HCT116 (cell line): ENCODE measurements at regions not wholly inside any gene's neighbourhood (a gene's known extent, or its start where the extent isn't known, plus 50 kb on each side); places are given as distances from the start of the nearest gene placed in this dataset.

ENCODE experiments used
- ATAC-seq: fragments of 200-7000 bp; cut with Tn5 transposase; 2 replicates; pipeline ENCODE4 v1.9.1; 2020; ENCODE audit warnings: mild to moderate bottlenecking, moderate library complexity
- BruUV-seq: library from RNA; stranded (reverse); fragments of 400-500 nt; replicated peaks from 2 replicates; lab custom pipeline; 2021; lab: Mats Ljungman, UMichigan
- CTCF ChIA-PET: fragments of 300-600 bp; sonication (Branson Sonifier 250); formaldehyde crosslinking; loops from one replicate; lab custom pipeline; 2021; ENCODE audit warnings: antibody characterized with exemption; lab: Charles Lee
- POLR2A ChIA-PET: fragments of 300-600, 350-600 bp; sonication (Branson Sonifier 250); formaldehyde crosslinking; loops from one replicate; lab custom pipeline; 2021; ENCODE audit warnings: antibody characterized with exemption; lab: Charles Lee
- RAD21 ChIA-PET, 2 experiments: fragments of 300-600 bp; sonication (Branson Sonifier 250); formaldehyde crosslinking; loops; one replicate each; lab custom pipeline; 2023; ENCODE audit warnings: low total read pairs in 2 of 2; ENCODE audit not compliant: uncharacterized antibody in 2 of 2, unreplicated experiment in 2 of 2, low non-redundant PET in 1 of 2; lab: Charles Lee
- DNase-seq: peaks from one replicate; pipeline ENCODE4 v3.0.0-alpha.2; 2010; ENCODE audit warnings: low read depth, low spot score
- H2AFZ ChIP-seq: fragments of 200-600 bp; shearing (Covaris generic), sonication (generic); 2 replicates; pipeline ENCODE4 v1.6.1; 2017; ENCODE audit warnings: low read depth, mixed run types, mixed read lengths, antibody characterized with exemption, low read length; ENCODE audit not compliant: poor library complexity, severe bottlenecking
- H3K27ac ChIP-seq: 2 replicates; pipeline ENCODE4 v1.5.1; 2012; ENCODE audit warnings: low read depth, low read length
- H3K27me3 ChIP-seq: fragments of 200-600 bp; sonication (generic); 2 replicates; pipeline ENCODE4 v1.6.1; 2016; ENCODE audit warnings: mixed run types, low read length, mixed read lengths; ENCODE audit not compliant: insufficient read depth
- H3K36me3 ChIP-seq, 2 experiments: fragments of 200-500 bp in 1 of 2; fragments of 200-600 bp in 1 of 2; sonication (Bioruptor generic) in 1 of 2; sonication (generic) in 1 of 2; 2 replicates each; pipeline versions ENCODE4 v1.5.1 to v1.6.1; 2014 to 2016; ENCODE audit warnings: low read length in 2 of 2, inconsistent platforms in 1 of 2, mixed read lengths in 1 of 2, mixed run types in 1 of 2; ENCODE audit not compliant: insufficient read depth in 2 of 2, control insufficient read depth in 1 of 2
- H3K4me1 ChIP-seq, 2 experiments: fragments of 200-600 bp in 1 of 2; sonication (generic) in 1 of 2; 2 replicates each; pipeline versions ENCODE4 v1.5.1 to v1.6.1; 2012 to 2017; ENCODE audit warnings: low read length in 2 of 2, inconsistent platforms in 1 of 2, mild to moderate bottlenecking in 1 of 2, mixed read lengths in 1 of 2, mixed run types in 1 of 2, moderate library complexity in 1 of 2; ENCODE audit not compliant: insufficient read depth in 2 of 2, control insufficient read depth in 1 of 2
- H3K4me2 ChIP-seq: fragments of 200-600 bp; sonication (generic); 2 replicates; pipeline ENCODE4 v1.6.1; 2017; ENCODE audit warnings: mixed run types, low read length, mixed read lengths
- H3K4me3 ChIP-seq, 2 experiments: fragments of 200-600 bp in 1 of 2; sonication (generic) in 1 of 2; replicated peaks in 1 of 2; 2 replicates each; pipeline ENCODE4 v1.5.1; 2011 to 2016; ENCODE audit warnings: low read length in 2 of 2, control low read depth in 1 of 2, low read depth in 1 of 2, mild to moderate bottlenecking in 1 of 2, mixed read lengths in 1 of 2, mixed run types in 1 of 2
- H3K79me2 ChIP-seq: fragments of 200-600 bp; sonication (generic); 2 replicates; pipeline ENCODE4 v1.6.1; 2017; ENCODE audit warnings: mild to moderate bottlenecking, mixed run types, low read length, moderate library complexity, mixed read lengths; ENCODE audit not compliant: insufficient read depth
- H3K9ac ChIP-seq: fragments of 200-600 bp; sonication (generic); 2 replicates; pipeline ENCODE4 v1.6.1; 2016; ENCODE audit warnings: low read length, mixed read lengths
- H3K9me2 ChIP-seq: fragments of 200-600 bp; sonication (generic), shearing (Covaris generic); 2 replicates; pipeline ENCODE4 v1.6.1; 2017; ENCODE audit warnings: mixed run types, mild to moderate bottlenecking, moderate library complexity; ENCODE audit not compliant: insufficient read depth
- H3K9me3 ChIP-seq, 2 experiments: fragments of 200-500 bp in 1 of 2; fragments of 200-600 bp in 1 of 2; sonication (Bioruptor generic) in 1 of 2; sonication (generic) in 1 of 2; 2 replicates each; pipeline ENCODE4 v1.6.1; 2014 to 2017; ENCODE audit warnings: low read length in 2 of 2, mixed read lengths in 2 of 2, inconsistent platforms in 1 of 2, low read depth in 1 of 2, mild to moderate bottlenecking in 1 of 2, mixed run types in 1 of 2, moderate library complexity in 1 of 2; ENCODE audit not compliant: control insufficient read depth in 1 of 2, insufficient read depth in 1 of 2
- H4K20me1 ChIP-seq: fragments of 200-600 bp; sonication (generic), shearing (Covaris generic); 2 replicates; pipeline ENCODE4 v1.6.1; 2017; ENCODE audit warnings: mixed run types, mild to moderate bottlenecking, moderate library complexity; ENCODE audit not compliant: insufficient read depth
- CTCF ChIP-seq, 3 experiments: fragments of 200-600 bp in 1 of 3; sonication (generic) in 1 of 3; IDR thresholded peaks in 2 of 3; conservative IDR thresholded peaks in 1 of 3; 2 replicates each; pipeline ENCODE4 v1.5.1; 2012 to 2017; ENCODE audit warnings: low read depth in 2 of 3, low read length in 2 of 3, antibody characterized with exemption in 1 of 3, borderline replicate concordance in 1 of 3, control low read depth in 1 of 3, mild to moderate bottlenecking in 1 of 3, mixed read lengths in 1 of 3, mixed run types in 1 of 3, moderate library complexity in 1 of 3; ENCODE audit not compliant: insufficient read depth in 1 of 3
- EZH2phosphoT487 ChIP-seq: fragments of 200-600 bp; IDR thresholded peaks from 2 replicates; pipeline ENCODE4 v1.6.1; 2018; ENCODE audit warnings: antibody characterized with exemption, borderline replicate concordance
- POLR2AphosphoS5 ChIP-seq: IDR thresholded peaks from 2 replicates; pipeline ENCODE4 v1.6.1; 2011; ENCODE audit warnings: mild to moderate bottlenecking, low read depth, low read length, moderate library complexity
- REST ChIP-seq: IDR thresholded peaks from 2 replicates; pipeline ENCODE4 v1.6.1; 2012; ENCODE audit warnings: low read depth
- SRF ChIP-seq: IDR thresholded peaks from 2 replicates; pipeline ENCODE4 v1.6.1; 2012; ENCODE audit warnings: low read depth
- intact Hi-C: fragments of 100-400 bp; cut with micrococcal nuclease; formaldehyde crosslinking; loops from 2 replicates; pipeline ENCODE4 v1.10.0; 2022

GRCh38 chr1:118304722-118305359 is 119.8 kb upstream of the SPAG17 start:
- no peak overlapping the region for H3K4me3 ChIP-seq
- ChIA-PET RAD21 (no interaction called here), CTCF (no interaction called here), POLR2A (no interaction called here)
- no peak overlapping the region for H2AFZ ChIP-seq
- H3K79me2 ChIP-seq: no peaks in the 10 kb centered on the region
- no peaks in the 10 kb centered on the region for H3K9me3 ChIP-seq
- ATAC-seq: no peak
- BruUV-seq: no TSS peak
- H3K27ac ChIP-seq: no peak overlapping the region
- intact Hi-C loops: no loop called here
- TF ChIP-seq POLR2AphosphoS5 (no peak), CTCF (IDR thresholded peaks at IDR 0.05 in 2 of 3, conservative IDR thresholded peaks at IDR 0.05 in 1 of 3; ENCODE audit: borderline replicate concordance in 1 of 3, insufficient read depth in 1 of 3, low read depth in 2 of 3, low read length in 2 of 3) (peak in 1 of 3 experiments; percentile 37; a peak in 2 of 6 replicates), SRF (no peak), EZH2phosphoT487 (no peak), REST (no peak)
- H3K9me2 ChIP-seq: no peaks in the 10 kb centered on the region
- no peaks in the 10 kb centered on the region for H4K20me1 ChIP-seq
- no peak overlapping the region for H3K9ac ChIP-seq
- H3K36me3 ChIP-seq: no peaks in the 10 kb centered on the region
- H3K4me1 ChIP-seq: no peaks in the 10 kb centered on the region
- H3K27me3 ChIP-seq: no peaks in the 10 kb centered on the region; the same call in 1 of the 2 replicates
- DNase-seq: no peak
- no peak overlapping the region for H3K4me2 ChIP-seq
